ENCODE measurements at regions not wholly inside any gene's neighbourhood (a gene's known extent, or its start where the extent isn't known, plus 50 kb on each side); places are given as distances from the start of the nearest gene placed in this dataset.

DNA sequence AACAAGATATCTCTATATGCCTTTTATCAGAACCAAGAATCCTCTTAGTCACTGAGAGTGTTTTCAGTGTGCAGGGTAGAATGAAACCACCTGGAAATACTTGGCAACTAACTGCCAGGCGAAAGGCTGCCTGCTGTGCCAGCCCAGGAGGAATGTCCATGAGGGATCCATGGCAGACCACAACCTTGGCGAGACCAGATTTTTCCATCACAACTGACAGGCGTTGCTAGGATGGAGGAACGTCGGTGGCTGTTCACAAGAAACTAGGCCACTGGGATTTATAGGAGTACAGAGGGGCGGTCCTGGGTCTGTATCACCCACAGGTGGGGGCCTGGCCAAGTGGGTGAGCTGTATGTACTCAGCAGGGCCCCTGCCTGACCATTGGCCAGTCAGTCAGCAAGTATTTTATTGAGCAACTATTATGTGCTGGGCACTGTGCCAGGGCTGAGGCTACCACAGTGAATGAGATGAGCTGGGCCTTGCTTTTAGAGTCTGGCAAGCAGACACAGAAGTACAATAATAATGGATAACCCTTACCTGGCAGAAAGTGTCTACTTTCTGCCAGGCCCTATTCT is 199.4 kb downstream of the FOXD2 start:
- intact Hi-C loops (cut with micrococcal nuclease) = no loop called here
- Histone ChIP-seq H3K9me3 (ENCODE audit: low read length) (no peaks in the 10 kb centered on the region), H3K27me3 (ENCODE audit: low read length) (peaks cover 21% of the 10 kb centered on the region), H3F3A (ENCODE audit: low read length, unreplicated experiment) (no peaks in the 10 kb centered on the region), H3K9ac (ENCODE audit: low read length) (no peak overlapping the region), H4K20me1 (ENCODE audit: low read length) (no peaks in the 10 kb centered on the region), H3K4me1 (ENCODE audit: insufficient read depth, low read length) (no peaks in the 10 kb centered on the region), H3K9me2 (replicated peaks; ENCODE audit: low read length) (no peaks in the 10 kb centered on the region), H2AFZ (ENCODE audit: low read length) (no peak overlapping the region), H3K79me2 (ENCODE audit: low read length) (no peaks in the 10 kb centered on the region), H3K4me3 (ENCODE audit: low read length) (no peak overlapping the region), H3K4me2 (ENCODE audit: low read length) (no peak overlapping the region), H3K36me3 (ENCODE audit: low read depth, low read length) (no peaks in the 10 kb centered on the region), H3K27ac (ENCODE audit: low read length) (no peak overlapping the region)
- POLR2A ChIA-PET (ENCODE audit: unreplicated experiment) = no interaction called here
- no TSS peak for BruUV-seq (replicated peaks)
- DNase-seq = no peak
- no peak for ATAC-seq
- CTCF ChIA-PET = no interaction called here
- TF ChIP-seq EZH2phosphoT487 (IDR thresholded peaks at IDR 0.05; ENCODE audit: borderline replicate concordance, low read length) (no peak), CTCF (conservative IDR thresholded peaks at IDR 0.05; ENCODE audit: low read depth, low read length) (no peak), EZH2 (IDR thresholded peaks at IDR 0.05; ENCODE audit: low read length, unreplicated experiment) (no peak)

GRCh38 chr1:47638240-47638639 is 200.4 kb downstream of the FOXD2 start:
- H3K27ac ChIP-seq (ENCODE audit: low read length) = no peak overlapping the region
- no peaks in the 10 kb centered on the region for H3K9me3 ChIP-seq (ENCODE audit: low read length)
- POLR2A ChIA-PET (ENCODE audit: unreplicated experiment) = no interaction called here
- no peaks in the 10 kb centered on the region for H3F3A ChIP-seq (ENCODE audit: low read length, unreplicated experiment)
- no peak for DNase-seq
- no peaks in the 10 kb centered on the region for H3K9me2 ChIP-seq (replicated peaks; ENCODE audit: low read length)
- no peaks in the 10 kb centered on the region for H4K20me1 ChIP-seq (ENCODE audit: low read length)
- H3K4me3 ChIP-seq (ENCODE audit: low read length) = no peak overlapping the region
- CTCF ChIA-PET = no interaction called here
- TF ChIP-seq CTCF (conservative IDR thresholded peaks at IDR 0.05; ENCODE audit: low read depth, low read length) (no peak), EZH2phosphoT487 (IDR thresholded peaks at IDR 0.05; ENCODE audit: borderline replicate concordance, low read length) (no peak), EZH2 (IDR thresholded peaks at IDR 0.05; ENCODE audit: low read length, unreplicated experiment) (no peak)
- ATAC-seq = no peak
- H3K4me2 ChIP-seq (ENCODE audit: low read length) = no peak overlapping the region
- H3K27me3 ChIP-seq (ENCODE audit: low read length) = peaks cover 17% of the 10 kb centered on the region
- H3K4me1 ChIP-seq (ENCODE audit: insufficient read depth, low read length) = no peaks in the 10 kb centered on the region
- intact Hi-C loops (cut with micrococcal nuclease) = no loop called here
- H3K9ac ChIP-seq (ENCODE audit: low read length) = no peak overlapping the region
- no peak overlapping the region for H2AFZ ChIP-seq (ENCODE audit: low read length)
- BruUV-seq (replicated peaks) = no TSS peak
- no peaks in the 10 kb centered on the region for H3K79me2 ChIP-seq (ENCODE audit: low read length)
- H3K36me3 ChIP-seq (ENCODE audit: low read depth, low read length) = no peaks in the 10 kb centered on the region

- TF ChIP-seq CTCF (conservative IDR thresholded peaks at IDR 0.05; ENCODE audit: low read depth, low read length) = no peak
- TF ChIP-seq EZH2 (IDR thresholded peaks at IDR 0.05; ENCODE audit: low read length, unreplicated experiment) = no peak
- no peak for TF ChIP-seq EZH2phosphoT487 (IDR thresholded peaks at IDR 0.05; ENCODE audit: borderline replicate concordance, low read length)
- intact Hi-C loops (cut with micrococcal nuclease) = no loop called here
- H3K36me3 ChIP-seq (ENCODE audit: low read depth, low read length) = no peaks in the 10 kb centered on the region
- no peaks in the 10 kb centered on the region for H3F3A ChIP-seq (ENCODE audit: low read length, unreplicated experiment)
- H3K27me3 ChIP-seq (ENCODE audit: low read length) = peaks cover 13% of the 10 kb centered on the region
- no peaks in the 10 kb centered on the region for H3K79me2 ChIP-seq (ENCODE audit: low read length)
- no peak for DNase-seq
- H3K27ac ChIP-seq (ENCODE audit: low read length) = no peak overlapping the region
- no peak overlapping the region for H3K9ac ChIP-seq (ENCODE audit: low read length)
- H3K9me2 ChIP-seq (replicated peaks; ENCODE audit: low read length) = no peaks in the 10 kb centered on the region
- H3K4me2 ChIP-seq (ENCODE audit: low read length) = no peak overlapping the region
- POLR2A ChIA-PET (ENCODE audit: unreplicated experiment) = no interaction called here
- H3K4me3 ChIP-seq (ENCODE audit: low read length) = no peak overlapping the region
- no peaks in the 10 kb centered on the region for H3K4me1 ChIP-seq (ENCODE audit: insufficient read depth, low read length)
- CTCF ChIA-PET = no interaction called here
- BruUV-seq (replicated peaks) = no TSS peak
- H2AFZ ChIP-seq (ENCODE audit: low read length) = no peak overlapping the region
- no peaks in the 10 kb centered on the region for H4K20me1 ChIP-seq (ENCODE audit: low read length)
- ATAC-seq = no peak
- no peaks in the 10 kb centered on the region for H3K9me3 ChIP-seq (ENCODE audit: low read length)
Measured at GRCh38 chr1:47638713-47639112, 200.9 kb downstream of the FOXD2 start.
